ENCODE measurements at regions not wholly inside any gene's neighbourhood (a gene's known extent, or its start where the extent isn't known, plus 50 kb on each side); places are given as distances from the start of the nearest gene placed in this dataset.
"Not testable (repeated sequence)": the region's sequence is repeated elsewhere in the genome, so short reads cannot be mapped to it uniquely, and the experiment has no call there.

GRCh38 chr22:23379540-23380229, 199.4 kb downstream of the BCR start:
- DNase-seq (ENCODE audit: low spot score), result not testable (repeated sequence)

- DNase-seq (ENCODE audit: low spot score), result no peak
These were observed 197.5 kb downstream of the BCR start for GRCh38 chr22:23377767-23378166.

GRCh38 chr22:23376256-23376655, 195.9 kb downstream of the BCR start:
- no peak for DNase-seq (ENCODE audit: low spot score)

- no peak for DNase-seq (ENCODE audit: low spot score)
These were observed 194.9 kb downstream of the BCR start for GRCh38 chr22:23375031-23375827.

- no peak for DNase-seq (ENCODE audit: low spot score)
These were observed 193.3 kb downstream of the BCR start for GRCh38 chr22:23373601-23374000.

- no peak for DNase-seq (ENCODE audit: low spot score)
These were observed 189.9 kb downstream of the BCR start for GRCh38 chr22:23370251-23370650.

GRCh38 chr22:23369054-23369685, 188.9 kb downstream of the BCR start:
- no peak for DNase-seq (ENCODE audit: low spot score)

Measured in hematopoietic multipotent progenitor cell treated with erythropoietin and hydrocortisone succinate and interleukin-3 and kit ligand, for 17 days (in vitro differentiated cells).